ENCODE measurements at regions not wholly inside any gene's neighbourhood (a gene's known extent, or its start where the extent isn't known, plus 50 kb on each side); places are given as distances from the start of the nearest gene placed in this dataset.
"Not testable (repeated sequence)": the region's sequence is repeated elsewhere in the genome, so short reads cannot be mapped to it uniquely, and the experiment has no call there.

DNA sequence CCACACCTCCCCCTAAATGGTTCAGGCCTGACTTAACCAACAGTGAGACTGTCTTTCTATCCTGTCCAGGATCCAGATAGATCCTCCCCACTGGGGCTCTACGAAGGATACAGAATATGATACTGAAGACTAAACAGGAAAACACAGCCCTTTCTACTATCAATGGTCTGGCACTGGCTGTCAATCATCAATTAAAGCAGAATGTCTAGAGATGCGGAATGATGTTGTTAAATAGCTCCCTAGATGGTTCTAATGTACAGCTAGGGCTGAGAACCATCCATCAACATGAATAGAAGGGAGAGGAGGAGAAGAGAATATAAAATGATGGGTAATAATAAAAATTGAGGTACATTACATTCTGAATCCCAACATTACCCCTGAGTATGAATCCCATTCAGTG, 314.3 kb upstream of the CELF2 start:
- no peak for DNase-seq

GRCh38 chr10:10712155-10712704, 305.4 kb upstream of the CELF2 start:
- no peak for DNase-seq

GRCh38 chr10:10714327-10714726, 303.3 kb upstream of the CELF2 start:
- DNase-seq: no peak

DNA sequence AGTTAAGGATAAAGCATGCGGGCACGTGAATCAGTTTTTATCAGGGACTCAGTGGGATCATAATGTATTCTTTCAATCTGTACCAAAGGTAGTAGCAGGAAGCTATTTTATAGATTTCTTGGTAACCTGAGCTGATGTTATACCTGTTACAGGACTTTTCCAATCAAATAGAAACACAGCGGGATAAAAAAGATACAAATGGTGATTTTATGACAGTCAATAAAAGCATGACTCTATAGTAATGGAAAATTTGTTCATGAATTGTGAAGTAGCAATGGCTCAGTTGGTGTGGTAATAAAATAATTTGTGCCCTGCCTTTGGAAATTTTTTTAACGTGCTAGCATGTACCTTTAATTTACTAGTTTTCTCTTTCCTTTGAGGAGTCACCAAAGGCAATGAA, 300.7 kb upstream of the CELF2 start:
- no peak for DNase-seq

DNA sequence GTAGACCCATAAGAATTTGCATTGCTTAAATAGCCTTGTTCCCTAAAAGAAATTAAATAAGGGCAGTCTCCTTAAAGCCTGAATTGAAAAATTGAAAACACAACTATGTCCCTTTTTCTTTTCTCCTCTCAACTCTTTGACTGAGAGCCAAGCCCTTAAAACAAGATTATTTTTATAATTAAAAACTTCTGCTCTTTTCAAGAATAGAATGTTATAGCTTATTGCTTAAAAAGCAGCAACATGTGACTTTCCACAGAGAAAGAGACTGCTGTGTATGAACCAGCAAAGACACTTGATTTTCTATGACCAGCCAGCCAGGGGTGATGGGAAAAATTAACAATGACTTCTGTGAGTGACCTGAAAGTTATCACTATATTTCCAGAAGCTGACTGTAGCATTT, 295.2 kb upstream of the CELF2 start:
- DNase-seq: peak; percentile 17

GRCh38 chr10:10725196-10725595, 292.5 kb upstream of the CELF2 start:
- DNase-seq: no peak

DNA sequence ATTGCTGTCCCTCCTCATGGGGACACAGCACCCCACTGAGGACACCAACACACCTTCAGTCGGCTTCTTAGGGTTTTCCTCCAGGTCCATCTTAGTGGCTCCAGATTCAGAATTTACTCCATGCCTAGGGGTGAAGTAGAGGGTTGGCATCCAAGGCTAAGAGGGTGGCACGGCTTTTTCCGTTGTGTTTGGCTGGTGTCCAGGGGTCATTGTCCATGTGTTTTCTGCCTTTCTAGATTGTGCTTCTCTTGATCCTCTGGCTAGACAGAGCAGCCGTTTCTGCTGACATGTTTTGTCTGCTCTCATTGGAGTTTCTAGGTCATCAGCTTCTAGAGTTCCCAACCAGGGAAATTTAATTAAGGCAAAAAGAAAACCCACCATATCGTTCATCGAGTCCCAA, 291.6 kb upstream of the CELF2 start:
- no peak for DNase-seq

DNA sequence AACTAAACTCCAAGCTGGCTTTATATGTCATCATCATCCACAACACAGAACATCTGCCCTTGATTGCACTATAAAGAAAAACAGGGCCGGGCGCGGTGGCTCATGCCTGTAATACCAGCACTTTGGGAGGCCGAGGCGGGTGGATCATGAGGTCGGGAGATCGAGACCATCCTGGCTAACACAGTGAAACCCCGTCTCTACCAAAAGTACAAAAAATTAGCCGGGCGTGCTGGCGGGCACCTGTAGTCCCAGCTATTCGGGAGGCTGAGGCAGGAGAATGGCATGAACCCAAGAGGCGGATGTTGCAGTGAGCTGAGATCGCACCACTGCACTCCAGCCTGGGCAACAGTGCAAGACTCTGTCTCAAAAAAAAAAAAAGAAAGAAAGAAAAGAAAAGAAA, 290.3 kb upstream of the CELF2 start:
- not testable (repeated sequence) for DNase-seq

- no peak for DNase-seq
These were observed 289.9 kb upstream of the CELF2 start for GRCh38 chr10:10727812-10728211.

GRCh38 chr10:10730471-10731043, 287.1 kb upstream of the CELF2 start:
- DNase-seq: no peak

DNA sequence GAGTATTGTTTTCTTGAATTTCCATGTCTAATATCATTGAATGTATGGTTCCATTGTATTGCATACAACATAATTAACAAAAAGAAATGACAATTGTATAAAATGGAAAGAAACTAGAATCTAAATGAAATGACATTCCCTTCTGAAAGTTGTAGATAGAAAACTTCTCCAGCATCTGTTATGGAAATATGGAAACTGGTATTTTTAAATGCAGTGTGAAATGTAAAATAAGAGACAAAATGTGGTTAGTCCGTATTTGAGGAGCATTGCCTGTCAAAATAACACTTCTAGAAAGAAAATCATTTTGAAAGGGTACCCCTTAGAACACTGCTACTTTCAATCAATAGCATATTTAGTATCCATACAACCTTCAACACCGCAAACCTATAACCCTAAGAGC, 286.3 kb upstream of the CELF2 start:
- DNase-seq: no peak

DNA sequence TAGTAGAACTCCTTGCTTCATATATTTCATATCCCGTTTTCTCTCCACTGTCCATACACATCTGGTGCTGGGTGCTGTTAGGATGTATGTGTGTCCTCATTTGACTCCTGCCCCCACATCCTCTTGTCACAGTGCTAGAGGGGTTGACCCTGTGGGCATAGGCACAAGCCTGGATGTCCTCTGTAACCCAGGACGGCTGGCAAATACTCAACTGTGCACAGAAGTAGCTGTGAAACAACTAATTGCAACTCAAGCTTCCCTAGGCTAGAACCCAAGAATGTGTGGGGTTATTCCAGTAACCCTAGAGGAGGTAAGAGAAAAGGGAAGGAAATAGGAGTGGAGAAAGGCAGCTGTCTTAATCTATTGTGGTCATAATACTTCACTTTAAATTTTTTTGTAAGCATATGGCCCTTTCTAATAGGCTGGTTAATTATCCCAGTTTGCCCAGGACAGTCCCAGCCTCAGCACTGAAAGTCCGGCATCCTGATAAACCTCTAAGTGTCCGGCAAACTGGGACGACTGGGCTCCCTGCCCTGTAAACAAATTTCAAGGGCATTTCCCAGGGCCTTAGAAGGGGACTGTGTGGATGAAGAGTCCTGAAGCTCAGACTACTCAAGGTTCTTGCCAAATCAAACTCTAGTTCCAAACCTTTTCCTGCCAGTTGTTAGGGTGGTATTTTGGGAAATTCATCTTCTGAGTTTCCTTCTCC, 283.2 kb upstream of the CELF2 start:
- no peak for DNase-seq

- peak; percentile 5 for DNase-seq
These were observed 272.4 kb upstream of the CELF2 start for GRCh38 chr10:10745291-10745690.

GRCh38 chr10:10755490-10755889, 262.2 kb upstream of the CELF2 start:
- DNase-seq: no peak

DNA sequence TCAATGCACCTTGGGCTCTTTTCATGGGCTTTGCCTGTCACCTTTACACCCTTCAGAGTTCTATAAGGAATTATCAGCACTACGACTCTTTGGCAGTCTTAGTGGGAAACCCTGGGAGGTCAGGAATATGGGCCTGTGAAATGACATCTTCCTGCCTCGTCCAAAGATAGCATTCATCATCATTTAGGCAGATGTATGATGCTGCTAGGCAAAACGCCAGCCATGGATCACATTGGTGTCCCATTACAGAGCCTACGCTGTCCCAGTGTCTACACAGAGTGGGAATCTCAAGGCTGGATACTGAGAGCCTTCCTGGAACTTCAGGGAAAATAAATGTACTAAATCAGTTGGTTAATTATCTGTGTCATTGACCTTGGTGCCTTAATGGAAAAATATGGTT, 259.4 kb upstream of the CELF2 start:
- peak; percentile 59 for DNase-seq

GRCh38 chr10:10759806-10760205, 257.9 kb upstream of the CELF2 start:
- DNase-seq: not testable (repeated sequence)

GRCh38 chr10:10765017-10765416, 252.7 kb upstream of the CELF2 start:
- no peak for DNase-seq

DNA sequence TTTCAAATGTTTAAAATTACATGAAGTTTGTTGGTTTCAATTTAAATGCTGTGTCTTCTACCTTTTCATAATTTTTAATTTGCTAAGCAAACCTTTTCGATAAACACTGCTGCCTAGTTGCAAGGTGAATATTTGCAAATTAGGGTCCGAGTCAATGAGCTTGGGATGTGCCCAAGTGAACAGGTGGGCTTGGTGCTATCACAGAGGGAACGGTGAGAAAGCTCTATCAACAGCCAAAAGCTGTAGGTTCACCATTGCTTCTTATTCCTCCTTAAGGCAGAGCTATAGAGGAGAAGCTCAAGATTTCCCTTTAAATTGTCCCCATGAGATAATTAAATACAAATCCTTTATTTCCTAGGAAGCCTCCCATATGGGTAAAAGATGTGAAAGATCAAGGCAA, 245.3 kb upstream of the CELF2 start:
- DNase-seq: no peak

DNA sequence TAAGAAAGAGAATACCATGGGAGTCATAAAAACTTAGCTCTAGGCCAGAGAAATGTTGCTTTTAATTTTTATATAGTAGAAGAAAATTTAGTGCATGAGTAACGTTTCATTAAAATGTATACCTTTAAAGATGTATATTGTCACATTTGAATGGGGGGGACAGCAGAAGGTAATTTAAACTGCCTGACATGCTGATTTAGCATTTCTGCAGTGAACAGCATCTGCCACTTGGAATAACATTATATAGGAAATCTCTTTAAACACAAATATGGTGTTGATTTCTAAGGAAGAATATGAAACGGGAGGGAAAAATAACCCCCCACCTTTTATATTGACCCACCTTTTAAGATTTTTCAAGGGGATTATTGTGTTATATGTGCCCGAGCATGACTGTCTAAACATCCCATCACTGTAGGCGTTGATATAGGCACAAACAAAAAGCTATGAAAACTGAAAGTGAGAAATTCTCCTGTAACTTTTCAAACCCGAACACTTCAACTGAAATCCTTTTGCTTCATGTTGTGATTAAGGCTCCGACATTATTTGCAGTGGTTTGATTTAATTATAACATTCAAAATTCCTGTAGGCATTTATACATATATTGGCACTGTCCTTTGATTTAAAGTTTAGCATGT, 244.7 kb upstream of the CELF2 start:
- DNase-seq: no peak

GRCh38 chr10:10774416-10774815, 243.3 kb upstream of the CELF2 start:
- no peak for DNase-seq

GRCh38 chr10:10776363-10776762, 241.3 kb upstream of the CELF2 start:
- no peak for DNase-seq

GRCh38 chr10:10777279-10777678, 240.4 kb upstream of the CELF2 start:
- peak; percentile 26 for DNase-seq

GRCh38 chr10:10777723-10778122, 239.9 kb upstream of the CELF2 start:
- no peak for DNase-seq

- DNase-seq: no peak
These were observed 238.7 kb upstream of the CELF2 start for GRCh38 chr10:10778959-10779358.

Data from fibroblast of skin of scalp (primary cell).